Endothelial cell of umbilical vein (primary cell): ENCODE measurements at regions not wholly inside any gene's neighbourhood (a gene's known extent, or its start where the extent isn't known, plus 50 kb on each side); places are given as distances from the start of the nearest gene placed in this dataset.

Experiments used
- CTCF ChIP-seq, 2 donors: IDR thresholded peaks; 1 replicate in 1 of 2; 2 replicates in 1 of 2; pipeline ENCODE4 v1.5.1; 2011; ENCODE audit warnings: low read length in 2 of 2, mild to moderate bottlenecking in 2 of 2, moderate library complexity in 2 of 2, control low read depth in 1 of 2, inconsistent platforms in 1 of 2, low read depth in 1 of 2; ENCODE audit not compliant: insufficient read depth in 1 of 2; ENCODE audit errors: extremely low read depth in 1 of 2
- EZH2 ChIP-seq: IDR thresholded peaks from 2 replicates; pipeline ENCODE4 v1.6.1; 2012; ENCODE audit warnings: borderline replicate concordance, low read depth, mild to moderate bottlenecking, moderate library complexity, low read length, inconsistent platforms; ENCODE audit not compliant: severe bottlenecking

DNA sequence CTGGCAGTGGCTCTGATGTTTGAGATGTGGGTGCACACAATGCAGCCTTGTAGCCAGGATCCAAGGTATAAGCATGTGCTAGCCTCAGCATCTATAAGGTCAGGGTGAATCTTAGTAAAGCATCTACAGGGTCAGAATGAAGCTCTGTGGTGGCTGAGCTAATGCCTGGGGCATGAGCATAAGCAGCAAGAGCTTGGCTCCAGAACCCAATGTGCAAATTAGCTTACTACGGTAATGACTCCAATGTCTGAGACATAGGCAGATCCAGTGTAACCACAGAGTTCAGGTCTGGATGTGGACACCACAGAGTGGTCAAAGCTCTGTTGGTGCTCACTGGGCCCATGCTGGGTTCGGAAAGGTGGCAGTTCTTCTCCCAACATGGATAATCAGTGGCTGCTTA lies 304.5 kb upstream of the NECTIN3 start:
- no peak for TF ChIP-seq CTCF (IDR thresholded peaks at IDR 0.05; ENCODE audit: extremely low read depth in 1 of 2, insufficient read depth in 1 of 2, low read depth in 1 of 2, low read length in 2 of 2)
- TF ChIP-seq EZH2 = no peak
